ENCODE measurements at regions not wholly inside any gene's neighbourhood (a gene's known extent, or its start where the extent isn't known, plus 50 kb on each side); places are given as distances from the start of the nearest gene placed in this dataset.
"Not testable (repeated sequence)": the region's sequence is repeated elsewhere in the genome, so short reads cannot be mapped to it uniquely, and the experiment has no call there.

DNA sequence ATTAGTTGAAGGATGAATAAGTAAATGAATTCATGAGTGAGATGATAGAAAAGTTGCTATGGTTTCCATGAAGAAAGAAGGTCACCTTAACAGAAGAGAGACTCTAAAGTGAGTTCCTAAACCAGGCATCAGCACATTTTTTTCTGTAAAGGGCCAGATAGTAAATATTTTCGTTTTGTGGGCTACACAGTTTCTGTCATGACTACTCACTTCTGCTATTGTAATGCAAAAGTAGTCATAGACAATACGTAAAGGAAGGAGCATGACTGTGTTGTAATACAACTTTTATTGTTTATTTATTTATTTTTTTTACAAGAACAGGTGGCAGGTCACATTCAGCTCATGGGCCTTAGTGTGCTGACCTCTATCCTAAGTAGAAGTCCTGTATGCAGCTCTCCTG lies 426.1 kb upstream of the DYNLRB2 start:
- no peak for DNase-seq

DNA sequence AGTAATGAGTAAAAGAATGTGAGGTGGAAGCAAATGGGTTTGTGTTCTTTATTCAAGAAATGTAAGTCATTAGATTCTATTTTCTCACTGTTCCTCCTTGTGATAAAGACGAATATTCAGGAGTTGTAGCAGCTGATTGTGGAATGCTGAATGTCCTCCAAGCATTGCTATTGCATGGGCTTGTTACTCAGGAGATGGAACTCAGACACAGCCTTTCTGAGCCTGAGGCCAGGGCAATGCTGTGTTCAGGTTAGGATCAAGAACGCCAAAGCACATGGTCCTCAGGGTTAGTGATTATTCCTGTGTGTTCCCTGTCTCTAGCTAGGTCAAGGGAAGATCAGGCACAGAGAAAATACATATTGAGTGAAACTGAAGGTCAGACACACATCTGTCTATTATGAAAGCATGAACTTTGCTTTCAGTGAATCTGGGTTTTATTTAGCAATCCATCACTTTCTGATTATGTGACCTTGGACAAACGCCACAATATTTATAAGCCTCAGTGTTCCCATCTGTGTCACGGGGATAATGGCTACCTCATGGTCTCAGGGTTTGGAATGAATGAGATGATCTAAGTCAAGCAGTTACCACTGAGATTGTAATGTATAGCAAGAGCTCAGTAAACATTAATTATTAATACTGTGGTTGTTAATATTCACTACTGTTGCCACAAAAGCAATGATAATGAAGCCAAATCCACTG lies 426.8 kb upstream of the DYNLRB2 start:
- DNase-seq, result no peak

GRCh38 chr16:80109581-80109980 lies 431.2 kb upstream of the DYNLRB2 start:
- DNase-seq, result no peak

- DNase-seq, result no peak
These were observed 432.9 kb upstream of the DYNLRB2 start for GRCh38 chr16:80107900-80108299.

GRCh38 chr16:80105751-80106150 lies 435.0 kb upstream of the DYNLRB2 start:
- no peak for DNase-seq

DNA sequence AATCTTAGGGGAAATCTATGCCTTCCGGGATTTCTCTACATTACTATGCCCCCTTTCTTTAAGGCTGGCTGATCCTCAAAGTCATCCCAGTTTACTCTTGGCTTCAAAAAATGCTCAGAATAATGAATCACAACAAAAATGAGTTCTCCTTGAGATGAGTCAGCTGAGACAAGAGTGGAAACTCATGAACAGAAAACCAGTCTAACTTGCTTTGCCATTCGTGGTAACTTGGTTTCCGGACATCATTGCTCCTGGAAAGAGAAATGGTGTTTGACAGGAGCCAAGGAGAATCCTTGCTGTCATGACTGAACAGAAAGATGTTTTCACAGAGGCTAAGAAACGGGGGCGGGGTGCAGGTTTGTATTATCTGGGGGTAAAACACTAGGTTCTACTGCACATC lies 435.6 kb upstream of the DYNLRB2 start:
- DNase-seq, result no peak

DNA sequence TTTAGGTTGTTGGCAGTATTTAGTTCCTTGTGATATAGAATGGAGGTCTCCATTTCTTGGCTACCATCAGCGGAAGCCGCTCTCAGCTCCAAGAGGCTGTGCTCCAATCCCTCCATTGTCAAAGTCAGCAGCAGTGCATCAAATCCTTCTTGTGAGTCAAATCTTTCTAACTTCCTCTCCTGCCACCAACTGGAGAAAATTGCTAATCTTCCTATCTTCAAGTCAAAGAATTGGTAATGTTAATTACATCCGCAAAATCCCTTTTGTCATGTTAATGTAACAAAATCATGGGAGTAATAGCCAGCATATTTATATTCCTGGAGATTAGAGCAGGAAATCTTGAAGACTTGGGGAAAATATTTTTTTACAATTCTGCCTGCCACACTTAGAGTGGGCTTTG lies 436.4 kb upstream of the DYNLRB2 start:
- no peak for DNase-seq

GRCh38 chr16:80103463-80103862 lies 437.3 kb upstream of the DYNLRB2 start:
- no peak for DNase-seq

- no peak for DNase-seq
These were observed 439.8 kb upstream of the DYNLRB2 start for GRCh38 chr16:80100846-80101451.

- no peak for DNase-seq
These were observed 440.6 kb upstream of the DYNLRB2 start for GRCh38 chr16:80100186-80100585.

DNA sequence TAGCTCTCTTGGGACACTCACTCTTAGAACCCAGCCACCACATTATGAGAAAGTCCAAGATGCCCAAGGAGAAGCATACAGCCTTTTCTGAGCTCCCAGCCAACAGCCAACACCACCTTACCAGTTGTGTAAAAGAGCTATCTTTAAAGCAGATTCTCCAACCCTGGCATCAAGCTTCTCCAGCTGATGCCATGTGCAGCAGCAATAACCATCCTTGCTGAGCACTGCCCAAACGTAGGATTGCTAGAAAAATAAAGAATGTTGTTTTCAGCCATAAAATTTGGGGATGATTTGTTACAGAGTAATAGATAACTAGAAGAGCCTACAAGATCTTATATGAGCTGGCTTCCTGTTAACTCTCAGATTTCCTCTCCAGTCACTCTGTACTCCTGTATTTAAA lies 443.7 kb upstream of the DYNLRB2 start:
- DNase-seq, result no peak

- no peak for DNase-seq
These were observed 448.1 kb upstream of the DYNLRB2 start for GRCh38 chr16:80092681-80093080.

DNA sequence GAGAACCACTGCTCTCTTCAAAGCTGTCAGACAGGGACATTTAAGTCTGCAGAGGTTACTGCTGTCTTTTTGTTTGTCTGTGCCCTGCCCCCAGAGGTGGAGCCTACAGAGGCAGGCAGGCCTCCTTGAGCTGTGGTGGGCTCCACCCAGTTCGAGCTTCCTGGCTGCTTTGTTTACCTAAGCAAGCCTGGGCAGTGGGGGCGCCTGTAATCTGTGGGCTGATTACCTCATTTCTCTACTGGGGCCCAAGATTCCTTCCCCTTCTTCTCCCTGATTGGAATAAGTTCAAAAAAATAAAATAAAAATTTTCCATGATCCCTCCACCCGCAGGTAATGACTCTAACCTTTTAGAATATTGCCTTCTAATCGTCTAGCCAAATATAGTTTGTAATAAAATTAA lies 449.3 kb upstream of the DYNLRB2 start:
- DNase-seq, result not testable (repeated sequence)

- DNase-seq, result no peak
These were observed 455.2 kb upstream of the DYNLRB2 start for GRCh38 chr16:80085606-80086005.

DNA sequence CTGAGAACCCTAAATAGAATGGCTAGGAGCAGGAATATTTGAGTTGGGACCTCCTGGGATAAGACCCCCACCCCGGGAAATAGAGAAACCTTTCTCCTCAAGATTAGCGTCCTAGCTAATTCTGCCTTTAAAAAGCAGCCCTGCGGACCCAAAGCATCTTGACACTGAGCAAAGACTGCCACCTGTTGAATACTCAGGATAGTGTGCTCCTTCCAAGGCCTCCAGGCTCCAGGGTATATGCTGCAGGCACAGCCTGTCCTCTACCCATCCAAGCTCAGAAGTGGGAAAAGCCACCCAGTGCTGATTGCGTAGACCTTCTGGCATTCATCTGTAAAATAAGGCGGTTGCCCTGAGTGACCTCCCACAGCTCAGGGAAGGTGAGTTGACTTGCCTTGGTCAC lies 456.2 kb upstream of the DYNLRB2 start:
- no peak for DNase-seq

DNA sequence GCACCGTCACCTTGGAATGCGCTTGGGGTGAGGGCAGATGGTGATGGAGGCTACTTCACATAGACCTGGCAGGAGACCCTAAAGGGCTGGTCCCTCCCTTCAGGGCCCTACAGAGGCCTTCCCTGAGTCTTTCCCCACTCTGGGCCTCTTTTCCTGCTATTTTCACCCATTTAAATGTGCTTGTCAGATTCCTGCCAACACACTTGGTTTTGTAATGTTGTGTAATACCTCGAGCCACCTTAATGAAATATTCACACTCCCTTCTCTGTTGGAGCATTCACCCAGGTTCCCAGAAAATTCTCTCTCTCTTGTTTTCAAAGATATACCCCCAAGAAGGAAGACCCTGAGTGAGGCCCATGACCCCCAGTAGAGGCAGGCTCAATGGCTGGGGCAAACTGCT lies 456.6 kb upstream of the DYNLRB2 start:
- no peak for DNase-seq

GRCh38 chr16:80082906-80083305 lies 457.9 kb upstream of the DYNLRB2 start:
- DNase-seq, result no peak

GRCh38 chr16:80081846-80082245 lies 458.9 kb upstream of the DYNLRB2 start:
- no peak for DNase-seq

- no peak for DNase-seq
These were observed 460.4 kb upstream of the DYNLRB2 start for GRCh38 chr16:80080287-80080851.

- DNase-seq, result no peak
These were observed 461.7 kb upstream of the DYNLRB2 start for GRCh38 chr16:80079072-80079471.

- no peak for DNase-seq
These were observed 463.1 kb upstream of the DYNLRB2 start for GRCh38 chr16:80077696-80078095.

- no peak for DNase-seq
These were observed 466.5 kb upstream of the DYNLRB2 start for GRCh38 chr16:80074329-80074728.

GRCh38 chr16:80071964-80072456 lies 468.8 kb upstream of the DYNLRB2 start:
- DNase-seq, result no peak

GRCh38 chr16:80066805-80067580 lies 466.5 kb upstream of the MAF start:
- no peak for DNase-seq

All from NCI-H446 (cell line).